ENCODE measurements at regions not wholly inside any gene's neighbourhood (a gene's known extent, or its start where the extent isn't known, plus 50 kb on each side); places are given as distances from the start of the nearest gene placed in this dataset.

DNA sequence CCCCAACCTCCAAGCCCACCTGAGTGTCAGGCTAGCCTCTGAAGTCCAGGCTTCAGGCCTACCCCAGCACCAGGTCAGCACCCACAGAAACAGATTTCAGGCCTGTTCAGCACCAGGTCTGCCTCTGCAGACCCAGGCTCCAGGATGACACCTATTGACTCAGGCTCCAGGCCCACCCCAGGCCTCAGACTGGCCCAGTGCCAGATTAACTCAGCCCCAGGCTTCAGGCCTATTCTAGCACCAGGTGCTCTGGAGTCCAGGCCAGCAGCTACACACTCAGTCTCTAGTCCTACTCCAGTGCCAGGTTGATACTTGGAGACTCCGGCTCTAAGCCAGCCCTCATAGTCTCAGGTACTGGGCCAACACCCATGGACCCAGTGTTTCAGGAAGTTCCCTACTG, 541.7 kb upstream of the PBX1 start:
- TF ChIP-seq, protein P1, sequence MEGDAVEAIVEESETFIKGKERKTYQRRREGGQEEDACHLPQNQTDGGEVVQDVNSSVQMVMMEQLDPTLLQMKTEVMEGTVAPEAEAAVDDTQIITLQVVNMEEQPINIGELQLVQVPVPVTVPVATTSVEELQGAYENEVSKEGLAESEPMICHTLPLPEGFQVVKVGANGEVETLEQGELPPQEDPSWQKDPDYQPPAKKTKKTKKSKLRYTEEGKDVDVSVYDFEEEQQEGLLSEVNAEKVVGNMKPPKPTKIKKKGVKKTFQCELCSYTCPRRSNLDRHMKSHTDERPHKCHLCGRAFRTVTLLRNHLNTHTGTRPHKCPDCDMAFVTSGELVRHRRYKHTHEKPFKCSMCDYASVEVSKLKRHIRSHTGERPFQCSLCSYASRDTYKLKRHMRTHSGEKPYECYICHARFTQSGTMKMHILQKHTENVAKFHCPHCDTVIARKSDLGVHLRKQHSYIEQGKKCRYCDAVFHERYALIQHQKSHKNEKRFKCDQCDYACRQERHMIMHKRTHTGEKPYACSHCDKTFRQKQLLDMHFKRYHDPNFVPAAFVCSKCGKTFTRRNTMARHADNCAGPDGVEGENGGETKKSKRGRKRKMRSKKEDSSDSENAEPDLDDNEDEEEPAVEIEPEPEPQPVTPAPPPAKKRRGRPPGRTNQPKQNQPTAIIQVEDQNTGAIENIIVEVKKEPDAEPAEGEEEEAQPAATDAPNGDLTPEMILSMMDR (IDR thresholded peaks at IDR 0.05) = no peak
- no peak for TF ChIP-seq POLR2A (IDR thresholded peaks at IDR 0.05)
- no peak for TF ChIP-seq POLR2AphosphoS5 (IDR thresholded peaks at IDR 0.05; ENCODE audit: insufficient read depth in 1 of 2, low read depth in 1 of 2)
- Histone ChIP-seq H3K4me1 (no peaks in the 10 kb centered on the region), H3K27me3 (no peaks in the 10 kb centered on the region), H3K9me3 (no peaks in the 10 kb centered on the region), H3K4me3 (no peak overlapping the region), H3K27ac (no peak overlapping the region), H3K36me3 (no peaks in the 10 kb centered on the region)
- no peak for DNase-seq (ENCODE audit: extremely low spot score in 2 of 2)
- intact Hi-C loops (cut with DNase I) = no loop called here

DNA sequence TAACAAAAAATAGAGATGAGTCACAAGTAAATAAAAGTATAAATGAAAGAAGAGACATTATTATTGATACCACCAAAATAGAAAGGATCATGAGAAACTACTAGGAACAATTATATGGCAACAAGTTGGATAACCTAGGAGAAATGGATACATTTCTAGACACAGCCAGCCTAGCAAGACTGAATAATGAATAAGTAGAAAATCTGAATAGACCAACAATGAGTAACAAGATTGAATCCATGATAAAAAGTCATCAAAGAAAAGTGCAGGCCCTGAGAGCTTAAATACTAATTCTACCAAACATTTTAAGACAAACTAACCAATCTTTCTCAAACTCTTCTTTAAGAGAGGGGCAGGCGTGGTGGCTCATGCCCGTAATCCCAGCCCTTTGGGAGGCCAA, 538.6 kb upstream of the PBX1 start:
- DNase-seq (ENCODE audit: extremely low spot score in 2 of 2) = no peak
- Histone ChIP-seq H3K4me3 (no peak overlapping the region), H3K36me3 (no peaks in the 10 kb centered on the region), H3K27ac (no peak overlapping the region), H3K27me3 (no peaks in the 10 kb centered on the region), H3K9me3 (no peaks in the 10 kb centered on the region), H3K4me1 (no peaks in the 10 kb centered on the region)
- intact Hi-C loops (cut with DNase I) = no loop called here
- TF ChIP-seq, protein P1 (IDR thresholded peaks at IDR 0.05) = no peak
- no peak for TF ChIP-seq POLR2A (IDR thresholded peaks at IDR 0.05)
- no peak for TF ChIP-seq POLR2AphosphoS5 (IDR thresholded peaks at IDR 0.05; ENCODE audit: insufficient read depth in 1 of 2, low read depth in 1 of 2)

DNA sequence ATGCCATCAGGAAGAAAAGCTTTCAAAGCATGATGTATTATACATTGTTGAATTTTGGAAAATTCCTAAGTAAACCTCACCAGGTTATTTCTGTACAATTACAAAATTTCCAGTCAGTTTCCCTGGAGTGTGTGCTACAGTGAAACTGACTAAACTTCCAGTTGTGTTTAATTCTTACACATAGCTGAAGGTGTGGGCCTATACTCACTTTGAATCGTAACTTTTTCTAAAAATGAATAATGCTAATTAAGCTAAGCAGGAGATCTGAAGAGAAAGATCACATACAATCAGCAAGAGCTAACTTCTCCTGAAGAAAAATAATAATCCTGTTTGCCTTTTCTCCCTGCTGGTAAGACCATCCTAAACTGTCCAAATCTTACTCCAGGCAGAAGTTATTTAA, 537.2 kb upstream of the PBX1 start:
- DNase-seq (ENCODE audit: extremely low spot score in 2 of 2) = no peak
- no peaks in the 10 kb centered on the region for H3K9me3 ChIP-seq
- H3K4me3 ChIP-seq = no peak overlapping the region
- H3K4me1 ChIP-seq = no peaks in the 10 kb centered on the region
- no peaks in the 10 kb centered on the region for H3K27me3 ChIP-seq
- intact Hi-C loops (cut with DNase I) = no loop called here
- no peaks in the 10 kb centered on the region for H3K36me3 ChIP-seq
- no peak overlapping the region for H3K27ac ChIP-seq
- no peak for TF ChIP-seq POLR2A (IDR thresholded peaks at IDR 0.05)
- TF ChIP-seq, protein P1 (IDR thresholded peaks at IDR 0.05) = no peak
- no peak for TF ChIP-seq POLR2AphosphoS5 (IDR thresholded peaks at IDR 0.05; ENCODE audit: insufficient read depth in 1 of 2, low read depth in 1 of 2)

DNA sequence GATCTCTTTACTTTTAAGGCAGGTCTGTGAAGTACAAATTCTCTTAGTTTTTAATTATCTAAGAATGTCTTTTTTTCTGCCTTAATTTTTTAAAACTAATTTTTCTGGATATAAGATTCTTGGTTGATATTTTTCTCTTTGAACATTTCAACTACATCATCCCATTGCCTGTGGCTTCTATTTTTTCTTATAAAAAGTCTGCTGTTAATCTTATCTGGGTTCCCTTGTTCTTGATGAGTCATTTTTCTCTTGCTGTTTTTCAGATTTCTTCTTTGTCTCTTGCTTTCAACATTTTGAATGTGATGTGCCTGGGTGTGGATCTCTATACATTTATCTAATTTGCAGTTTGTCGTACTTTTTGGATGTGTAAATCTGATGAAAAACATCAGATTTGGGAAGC, 525.2 kb upstream of the PBX1 start:
- Histone ChIP-seq H3K27ac (no peak overlapping the region), H3K36me3 (no peaks in the 10 kb centered on the region), H3K4me3 (no peak overlapping the region), H3K9me3 (no peaks in the 10 kb centered on the region), H3K27me3 (no peaks in the 10 kb centered on the region), H3K4me1 (no peaks in the 10 kb centered on the region)
- intact Hi-C loops (cut with DNase I) = no loop called here
- DNase-seq (ENCODE audit: extremely low spot score in 2 of 2) = no peak
- TF ChIP-seq POLR2AphosphoS5 (IDR thresholded peaks at IDR 0.05; ENCODE audit: insufficient read depth in 1 of 2, low read depth in 1 of 2) = no peak
- TF ChIP-seq POLR2A (IDR thresholded peaks at IDR 0.05) = no peak
- TF ChIP-seq, protein P1 (IDR thresholded peaks at IDR 0.05) = no peak

DNA sequence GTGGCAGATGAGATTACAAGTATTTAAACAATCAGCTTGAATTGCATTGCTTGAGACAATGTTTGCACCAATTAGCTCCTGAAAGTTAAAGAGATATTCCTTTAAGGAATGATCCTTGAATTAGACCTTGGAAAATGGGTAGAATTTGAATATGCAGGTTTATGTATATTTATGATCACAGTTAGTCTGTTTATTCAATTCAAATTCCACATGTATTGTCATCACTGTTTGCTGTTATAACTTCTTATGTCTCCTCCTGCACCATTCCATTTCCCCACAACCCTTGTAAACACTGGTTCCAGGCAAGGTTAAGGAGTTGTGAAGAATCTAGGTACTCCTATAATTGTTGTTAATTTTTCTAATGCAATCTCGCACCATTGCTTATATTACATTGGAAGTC, 518.2 kb upstream of the PBX1 start:
- TF ChIP-seq POLR2AphosphoS5 (IDR thresholded peaks at IDR 0.05; ENCODE audit: insufficient read depth in 1 of 2, low read depth in 1 of 2) (no peak), POLR2A (IDR thresholded peaks at IDR 0.05) (no peak)
- TF ChIP-seq, protein P1 (IDR thresholded peaks at IDR 0.05) = no peak
- intact Hi-C loops (cut with DNase I) = no loop called here
- Histone ChIP-seq H3K27me3 (no peaks in the 10 kb centered on the region), H3K36me3 (no peaks in the 10 kb centered on the region), H3K27ac (no peak overlapping the region), H3K4me3 (no peak overlapping the region), H3K4me1 (no peaks in the 10 kb centered on the region), H3K9me3 (no peaks in the 10 kb centered on the region)
- no peak for DNase-seq (ENCODE audit: extremely low spot score in 2 of 2)
